B cell (primary cell): ENCODE measurements at regions not wholly inside any gene's neighbourhood (a gene's known extent, or its start where the extent isn't known, plus 50 kb on each side); places are given as distances from the start of the nearest gene placed in this dataset.

Experiments
- ATAC-seq: fragments of 200-7000 bp; cut with Tn5 transposase; one replicate; pipeline ENCODE4 v1.10.0; 2021; ENCODE audit warnings: low read depth, mild to moderate bottlenecking, moderate number of reproducible peaks, moderate library complexity
- CTCF ChIA-PET: fragments of 350-600 bp; sonication (Branson Sonifier 250); formaldehyde crosslinking; loops from one replicate; lab custom pipeline; 2021; ENCODE audit warnings: antibody characterized with exemption, inconsistent platforms; lab: Charles Lee
- POLR2A ChIA-PET: fragments of 350-600 bp; sonication (Branson Sonifier 250); formaldehyde crosslinking; loops from one replicate; lab custom pipeline; 2021; ENCODE audit warnings: antibody characterized with exemption; lab: Charles Lee
- DNase-seq: peaks from one replicate; pipeline ENCODE4 v3.0.0; 2013
- H2AFZ ChIP-seq: 2 replicates; pipeline ENCODE4 v1.6.1; 2012; ENCODE audit warnings: mild to moderate bottlenecking, low read depth, low read length; ENCODE audit not compliant: insufficient read depth, poor library complexity, severe bottlenecking
- H3K27ac ChIP-seq, 2 donors: 1 replicate in 1 of 2; 2 replicates in 1 of 2; pipeline ENCODE4 v1.5.1; 2012 to 2013; ENCODE audit warnings: low read length in 2 of 2, mild to moderate bottlenecking in 2 of 2, moderate library complexity in 1 of 2
- H3K27me3 ChIP-seq, 4 experiments: fragments of 200-600 bp in 1 of 4; sonication (generic) in 1 of 4; replicated peaks in 1 of 4; 1 replicate in 2 of 4; 2 replicates in 2 of 4; pipeline versions ENCODE4 v1.6.1 to v1.7.0; 2013 to 2016; ENCODE audit warnings: low read length in 3 of 4, mild to moderate bottlenecking in 2 of 4, mixed read lengths in 1 of 4, moderate library complexity in 1 of 4; ENCODE audit not compliant: insufficient read depth in 4 of 4, control insufficient read depth in 3 of 4; ENCODE audit errors: control extremely low read depth in 1 of 4
- H3K36me3 ChIP-seq, 2 experiments: replicated peaks in 1 of 2; 1 replicate in 1 of 2; 2 replicates in 1 of 2; pipeline versions ENCODE4 v1.6.1 to v1.7.1; 2013; ENCODE audit warnings: low read length in 1 of 2; ENCODE audit not compliant: insufficient read depth in 2 of 2, control insufficient read depth in 1 of 2; ENCODE audit errors: control extremely low read depth in 1 of 2, extremely low read depth in 1 of 2
- H3K4me1 ChIP-seq, 2 donors: fragments of 200-600 bp in 1 of 2; sonication (generic) in 1 of 2; 1 replicate in 1 of 2; 2 replicates in 1 of 2; pipeline versions ENCODE4 v1.5.1 to v1.6.1; 2013 to 2017; ENCODE audit warnings: low read length in 2 of 2; ENCODE audit not compliant: control insufficient read depth in 2 of 2, insufficient read depth in 2 of 2
- H3K4me2 ChIP-seq: replicated peaks from 2 replicates; pipeline ENCODE3; 2012; ENCODE audit warnings: mild to moderate bottlenecking, low read depth, low read length; ENCODE audit not compliant: poor library complexity, severe bottlenecking
- H3K4me3 ChIP-seq, 5 experiments: fragments of 200-600 bp in 1 of 5; sonication (generic) in 1 of 5; 1 replicate in 3 of 5; 2 replicates in 2 of 5; pipeline versions ENCODE4 v1.5.1 to v1.7.0; 2011 to 2016; ENCODE audit warnings: low read length in 4 of 5, mild to moderate bottlenecking in 4 of 5, low read depth in 2 of 5, control low read depth in 1 of 5, moderate library complexity in 1 of 5; ENCODE audit not compliant: insufficient read depth in 1 of 5; ENCODE audit errors: control extremely low read depth in 1 of 5, extremely low read depth in 1 of 5
- H3K79me2 ChIP-seq: fragments of 200-600 bp; sonication (generic); one replicate; pipeline ENCODE4 v1.6.0; 2016; ENCODE audit warnings: low read length; ENCODE audit not compliant: control insufficient read depth, insufficient read depth
- H3K9ac ChIP-seq: fragments of 200-600 bp; sonication (generic); 2 replicates; pipeline ENCODE4 v1.6.1; 2017; ENCODE audit warnings: mild to moderate bottlenecking, low read length, moderate library complexity
- H3K9me3 ChIP-seq, 3 donors: one replicate each; pipeline versions ENCODE4 v1.6.1 to v1.7.1; 2013; ENCODE audit warnings: low read length in 2 of 3; ENCODE audit not compliant: control insufficient read depth in 2 of 3, insufficient read depth in 1 of 3; ENCODE audit errors: control extremely low read depth in 1 of 3
- H4K20me1 ChIP-seq: 2 replicates; pipeline ENCODE4 v1.6.0; 2012; ENCODE audit warnings: mild to moderate bottlenecking, low read length; ENCODE audit not compliant: insufficient read depth, control insufficient read depth, poor library complexity, severe bottlenecking
- H3K27ac Mint-ChIP-seq: one replicate; pipeline ENCODE4 v1.8.0; 2021; ENCODE audit warnings: mixed read lengths
- H3K27me3 Mint-ChIP-seq: one replicate; pipeline ENCODE4 v1.8.0; 2021; ENCODE audit warnings: mixed read lengths
- H3K4me1 Mint-ChIP-seq: one replicate; pipeline ENCODE4 v1.8.0; 2021; ENCODE audit warnings: mixed read lengths
- H3K4me3 Mint-ChIP-seq: one replicate; pipeline ENCODE4 v1.8.0; 2021; ENCODE audit warnings: mixed read lengths
- H3K9me3 Mint-ChIP-seq: one replicate; pipeline ENCODE4 v1.8.0; 2022; ENCODE audit warnings: mixed read lengths; ENCODE audit not compliant: insufficient read depth
- CTCF ChIP-seq: fragments of 200-600 bp; IDR thresholded peaks from one replicate; pipeline ENCODE4 v1.8.0; 2022; ENCODE audit warnings: antibody characterized with exemption, mild to moderate bottlenecking
- EZH2 ChIP-seq: IDR thresholded peaks from 2 replicates; pipeline ENCODE4 v1.6.1; 2012; ENCODE audit warnings: borderline replicate concordance, low read depth, mild to moderate bottlenecking, moderate library complexity, low read length; ENCODE audit not compliant: insufficient read depth, poor library complexity, severe bottlenecking
- WGBS: methylation state at CpG from one replicate; pipeline ENCODE4 v1.1.5; 2013; ENCODE audit warnings: missing lambda C conversion rate; ENCODE audit not compliant: insufficient coverage; 5-methylcytosine and 5-hydroxymethylcytosine counted together
- intact Hi-C: fragments of 100-400 bp; cut with micrococcal nuclease; formaldehyde crosslinking; loops from one replicate; pipeline ENCODE4 v1.10.0; 2022

- H3K9me3 Mint-ChIP-seq = no peaks in the 10 kb centered on the region
- H2AFZ ChIP-seq = no peak overlapping the region
- TF ChIP-seq CTCF (no peak), EZH2 (no peak)
- no peaks in the 10 kb centered on the region for H3K36me3 ChIP-seq
- ChIA-PET POLR2A (no interaction called here), CTCF (no interaction called here)
- no peak overlapping the region for H3K27ac ChIP-seq
- ATAC-seq (no peak), DNase-seq (no peak)
- H3K9ac ChIP-seq = no peak overlapping the region
- no peaks in the 10 kb centered on the region for H3K27me3 ChIP-seq
- no peak overlapping the region for H3K4me3 ChIP-seq
- H3K4me3 Mint-ChIP-seq = no peak overlapping the region
- H3K79me2 ChIP-seq = no peaks in the 10 kb centered on the region
- H3K27me3 Mint-ChIP-seq = no peaks in the 10 kb centered on the region
- no peaks in the 10 kb centered on the region for H4K20me1 ChIP-seq
- whole genome bisulfite sequencing = 80% methylated on average over 4 of the region's 7 CpGs
- intact Hi-C loops = no loop called here
- no peaks in the 10 kb centered on the region for H3K4me1 ChIP-seq
- H3K27ac Mint-ChIP-seq = no peak overlapping the region
- no peaks in the 10 kb centered on the region for H3K4me1 Mint-ChIP-seq
- no peaks in the 10 kb centered on the region for H3K9me3 ChIP-seq
- H3K4me2 ChIP-seq = no peak overlapping the region
Measured at GRCh38 chr3:55201779-55202178, 273.9 kb upstream of the LRTM1 start.

- ChIA-PET CTCF (no interaction called here), POLR2A (no interaction called here)
- no peaks in the 10 kb centered on the region for H3K79me2 ChIP-seq
- H2AFZ ChIP-seq = no peak overlapping the region
- H3K9me3 ChIP-seq = no peaks in the 10 kb centered on the region
- H3K9ac ChIP-seq = no peak overlapping the region
- Mint-ChIP-seq H3K9me3 (no peaks in the 10 kb centered on the region), H3K4me3 (no peak overlapping the region), H3K27me3 (no peaks in the 10 kb centered on the region), H3K27ac (no peak overlapping the region), H3K4me1 (no peaks in the 10 kb centered on the region)
- no peaks in the 10 kb centered on the region for H4K20me1 ChIP-seq
- intact Hi-C loops = no loop called here
- H3K27ac ChIP-seq = no peak overlapping the region
- H3K36me3 ChIP-seq = no peaks in the 10 kb centered on the region
- no peak overlapping the region for H3K4me3 ChIP-seq
- H3K4me2 ChIP-seq = no peak overlapping the region
- 56% methylated on average over 2 of the region's 2 CpGs for WGBS
- H3K27me3 ChIP-seq = no peaks in the 10 kb centered on the region
- no peaks in the 10 kb centered on the region for H3K4me1 ChIP-seq
- ATAC-seq (no peak), DNase-seq (no peak)
- TF ChIP-seq EZH2 (no peak), CTCF (no peak)
Measured at GRCh38 chr3:55200906-55201305, 273.0 kb upstream of the LRTM1 start.
